HG02798 (cell line): ENCODE measurements at regions not wholly inside any gene's neighbourhood (a gene's known extent, or its start where the extent isn't known, plus 50 kb on each side); places are given as distances from the start of the nearest gene placed in this dataset.
"Not testable (repeated sequence)": the region's sequence is repeated elsewhere in the genome, so short reads cannot be mapped to it uniquely, and the experiment has no call there.

ENCODE experiments used
- ATAC-seq: cut with Tn5 transposase; IDR thresholded peaks from one replicate; pipeline ENCODE4 v1.9.1; 2021; ENCODE audit warnings: mild to moderate bottlenecking; ENCODE audit not compliant: unreplicated experiment, poor library complexity

DNA sequence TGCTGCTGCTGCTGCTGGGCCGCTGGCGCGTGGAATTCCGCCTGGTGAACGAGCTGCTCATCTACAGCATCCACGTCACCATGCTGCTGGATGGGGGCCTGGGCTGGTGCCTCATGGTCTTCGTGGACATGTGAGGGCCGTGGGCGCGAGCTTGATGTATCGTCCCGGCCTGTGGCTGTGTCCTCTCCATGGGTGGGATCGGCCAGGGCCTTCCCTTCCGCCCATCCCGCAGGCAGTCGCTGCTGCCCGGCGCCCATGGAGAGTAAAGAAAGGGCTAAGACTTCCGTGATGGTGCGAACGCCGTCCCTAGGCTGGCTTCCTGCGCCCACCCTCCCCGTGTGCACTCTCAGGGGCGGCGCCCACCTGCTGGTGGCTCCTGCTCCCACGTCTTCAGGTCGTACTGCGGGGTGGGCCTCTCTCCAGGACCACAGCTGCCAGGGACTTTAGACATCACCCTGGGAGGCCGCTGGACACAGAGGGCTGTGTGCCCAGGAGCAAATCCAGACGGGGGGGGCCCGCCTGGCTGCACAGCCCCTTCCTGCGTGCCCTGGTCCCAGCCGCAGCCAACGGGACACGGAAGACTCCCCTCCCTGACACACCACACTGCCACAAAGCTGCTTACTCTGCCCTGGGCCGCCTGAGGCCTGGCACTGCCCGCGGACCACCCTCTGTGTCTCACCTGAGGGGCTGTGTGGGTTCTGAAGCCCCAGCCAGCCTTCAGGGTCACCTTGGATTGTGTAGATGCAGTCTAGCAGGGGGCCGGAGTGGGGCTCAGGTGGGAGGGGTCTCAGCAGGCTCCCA is 167.5 kb downstream of the SEPTIN7 start:
- ATAC-seq, result no peak

DNA sequence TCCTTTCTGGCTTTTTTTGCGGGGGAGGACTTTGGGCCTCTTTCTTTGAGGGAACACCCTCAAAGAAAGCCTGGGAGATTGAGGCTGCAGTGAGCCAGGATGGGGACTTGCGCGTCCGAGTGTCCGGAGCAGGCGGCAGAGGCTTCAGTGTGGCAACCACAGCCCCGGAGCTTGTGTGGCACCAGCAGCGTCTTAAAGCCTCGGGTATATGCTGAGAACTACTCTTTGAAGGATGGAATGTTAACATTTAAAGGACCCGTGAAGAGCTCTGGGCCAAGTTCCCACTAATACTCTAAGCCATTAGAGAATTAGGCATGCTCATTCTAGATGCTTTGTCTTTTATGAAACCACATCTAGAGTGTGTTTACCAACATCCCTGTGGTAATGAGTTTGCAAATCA is 168.2 kb downstream of the SEPTIN7 start:
- ATAC-seq, result no peak

DNA sequence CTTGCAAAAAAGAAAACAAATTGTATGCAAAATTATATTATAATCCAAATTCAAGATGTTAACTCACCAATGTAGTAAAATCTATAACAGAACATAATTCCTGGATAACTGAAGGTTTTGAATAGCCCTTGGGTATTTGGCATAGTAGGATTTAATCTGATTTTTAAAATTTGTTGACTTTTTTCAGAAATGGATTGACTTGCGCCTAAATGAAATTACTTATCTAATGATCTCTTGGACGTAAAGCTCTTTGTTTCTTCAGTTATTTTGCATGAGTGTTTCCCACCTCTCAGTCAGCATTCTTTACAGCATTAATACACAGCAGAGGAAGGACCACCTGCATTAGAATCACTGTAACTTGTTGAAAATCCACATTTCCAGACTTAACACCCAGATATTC is 169.6 kb downstream of the SEPTIN7 start:
- no peak for ATAC-seq

DNA sequence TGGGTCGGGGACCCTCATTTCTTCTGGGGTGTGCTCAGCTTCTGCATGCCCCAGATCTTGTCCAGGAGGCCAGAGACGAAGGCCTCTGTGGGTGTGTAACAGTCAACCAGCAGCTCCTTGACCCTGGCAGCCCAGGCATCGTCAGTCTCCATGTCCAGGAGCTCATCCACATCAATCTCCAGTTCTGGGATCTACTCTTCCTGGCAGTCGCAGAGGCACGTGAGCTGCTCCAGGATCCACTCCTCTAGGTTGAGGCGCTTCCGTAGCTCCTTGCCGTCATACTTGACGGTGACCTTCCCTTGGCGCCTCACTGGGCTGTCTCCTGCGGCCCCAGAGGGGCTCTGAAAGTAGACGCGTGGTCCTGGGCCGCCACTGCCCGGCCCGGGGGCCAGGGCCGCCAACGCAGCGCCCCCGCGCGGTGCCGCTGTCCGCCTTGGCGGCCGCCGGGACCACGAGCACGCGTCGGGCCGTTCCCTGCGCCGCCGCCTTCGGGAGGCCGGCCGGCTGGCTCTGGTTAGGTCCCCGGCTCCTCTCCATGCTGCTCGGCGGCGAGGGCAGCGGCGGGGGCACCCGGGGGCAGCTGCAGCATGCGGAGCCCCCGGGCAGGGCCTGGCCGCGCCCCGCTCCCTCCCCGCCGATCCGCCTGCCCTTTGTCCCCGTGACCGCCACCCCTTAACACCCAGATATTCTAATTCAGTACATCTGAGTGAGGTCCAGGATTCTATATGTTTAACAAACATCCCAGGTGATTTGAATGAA is 170.5 kb downstream of the SEPTIN7 start:
- ATAC-seq, result no peak

DNA sequence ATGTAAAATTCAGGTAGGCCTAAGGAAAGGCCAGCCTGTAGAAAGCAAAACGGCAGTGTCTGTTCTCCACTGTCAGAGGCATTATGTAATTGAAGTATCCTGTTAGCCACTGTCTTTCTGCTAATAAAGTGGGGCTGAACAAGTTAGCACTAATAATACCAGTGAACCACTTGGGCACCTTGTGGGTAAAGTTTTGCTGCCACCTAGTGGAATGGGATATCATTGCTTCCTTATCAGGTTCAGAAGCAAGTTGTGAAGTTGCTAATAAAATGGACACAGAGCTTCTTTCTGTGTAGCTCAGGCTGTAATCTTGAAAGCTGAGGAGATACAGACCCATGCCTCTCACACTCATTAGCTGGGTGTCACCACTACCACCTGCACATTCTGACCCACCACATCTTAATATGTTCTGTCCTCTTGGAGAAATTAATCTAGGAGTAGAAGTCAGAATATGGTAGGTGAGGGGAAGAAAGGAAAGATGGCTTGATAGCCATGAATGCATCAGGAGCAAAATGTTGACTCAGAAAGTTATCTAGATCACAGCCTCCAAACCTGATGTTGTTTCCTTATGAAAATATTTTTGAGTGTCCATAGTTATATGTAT is 175.1 kb downstream of the SEPTIN7 start:
- ATAC-seq, result peak; percentile 73

DNA sequence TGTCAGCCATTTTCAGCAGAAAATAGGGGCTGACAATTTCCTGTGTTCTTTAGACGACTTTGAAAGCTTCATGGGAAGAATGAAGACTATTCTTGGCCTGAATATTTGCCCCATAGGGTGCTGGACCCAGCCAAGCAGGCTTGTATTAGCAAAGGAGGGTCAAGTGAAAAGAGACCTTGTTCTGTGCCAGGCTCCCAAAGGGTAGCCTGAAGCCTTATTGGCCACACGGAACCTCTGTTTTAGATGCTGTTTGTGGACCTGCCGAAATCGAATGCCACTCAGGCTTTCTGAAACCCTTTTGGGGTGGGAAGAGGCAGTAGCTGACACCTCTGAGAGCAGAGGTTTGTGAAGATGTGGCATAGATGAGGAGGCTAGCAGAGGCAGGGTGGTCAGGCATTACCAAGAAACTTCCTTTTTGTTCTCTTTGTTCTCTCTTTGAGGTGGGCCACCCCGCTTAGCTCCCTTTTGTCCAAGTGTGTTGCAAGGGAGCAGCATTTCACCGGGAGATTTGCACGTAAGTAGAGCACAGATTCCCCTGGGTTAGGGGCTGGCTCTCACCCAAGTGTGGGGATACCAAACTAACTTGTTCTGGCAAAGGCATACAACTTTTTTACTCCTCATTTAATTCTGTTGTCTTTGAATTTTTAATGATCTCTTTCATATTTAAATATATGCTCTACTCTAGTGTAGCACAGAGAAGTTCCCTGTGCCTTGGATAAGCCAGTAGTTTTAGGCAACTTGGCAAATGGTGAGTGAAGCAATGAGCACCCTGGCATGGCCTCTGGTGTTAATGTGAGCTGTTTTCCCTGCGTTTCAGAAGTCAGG is 174.0 kb upstream of the EEPD1 start:
- ATAC-seq, result not testable (repeated sequence)

DNA sequence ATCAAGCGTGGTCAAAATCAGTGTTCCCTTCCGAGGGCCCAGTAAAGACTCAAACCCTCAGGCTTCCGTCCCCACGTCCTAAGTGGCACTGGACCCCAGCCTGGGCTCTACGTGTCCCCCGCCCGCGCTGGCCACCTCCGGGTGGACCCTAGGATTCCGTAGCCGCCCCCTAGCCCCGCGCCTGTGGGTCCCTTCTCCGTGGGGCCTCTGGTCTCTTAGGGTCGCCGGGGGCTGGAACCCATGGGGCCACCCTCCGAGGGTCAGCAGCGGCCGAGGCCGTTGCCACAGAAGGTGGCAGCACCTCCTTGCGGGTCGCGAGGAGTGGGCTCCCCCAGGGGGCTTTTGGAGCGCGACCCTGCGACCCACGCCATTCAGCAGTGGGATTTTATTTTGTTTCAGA is 170.5 kb upstream of the EEPD1 start:
- ATAC-seq, result no peak

DNA sequence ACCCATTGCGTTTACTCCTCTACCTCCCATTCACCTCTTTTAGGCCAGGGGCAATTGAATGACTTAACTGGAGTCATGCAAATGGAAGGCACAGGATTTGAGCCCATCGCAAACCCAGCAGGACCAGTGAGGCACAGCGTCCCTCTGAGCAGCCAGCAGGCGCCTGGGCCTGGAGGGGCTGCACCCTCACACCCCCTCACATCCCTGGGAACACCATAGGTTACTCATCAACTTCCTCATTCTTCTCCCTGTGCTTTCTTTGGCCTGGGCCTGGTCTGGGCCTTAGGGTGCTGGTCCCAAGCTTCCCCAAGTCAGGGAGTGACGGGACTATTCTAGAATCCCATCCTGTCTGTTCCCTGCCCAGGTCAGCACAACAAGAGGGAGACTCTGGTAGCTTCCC is 169.4 kb upstream of the EEPD1 start:
- no peak for ATAC-seq

DNA sequence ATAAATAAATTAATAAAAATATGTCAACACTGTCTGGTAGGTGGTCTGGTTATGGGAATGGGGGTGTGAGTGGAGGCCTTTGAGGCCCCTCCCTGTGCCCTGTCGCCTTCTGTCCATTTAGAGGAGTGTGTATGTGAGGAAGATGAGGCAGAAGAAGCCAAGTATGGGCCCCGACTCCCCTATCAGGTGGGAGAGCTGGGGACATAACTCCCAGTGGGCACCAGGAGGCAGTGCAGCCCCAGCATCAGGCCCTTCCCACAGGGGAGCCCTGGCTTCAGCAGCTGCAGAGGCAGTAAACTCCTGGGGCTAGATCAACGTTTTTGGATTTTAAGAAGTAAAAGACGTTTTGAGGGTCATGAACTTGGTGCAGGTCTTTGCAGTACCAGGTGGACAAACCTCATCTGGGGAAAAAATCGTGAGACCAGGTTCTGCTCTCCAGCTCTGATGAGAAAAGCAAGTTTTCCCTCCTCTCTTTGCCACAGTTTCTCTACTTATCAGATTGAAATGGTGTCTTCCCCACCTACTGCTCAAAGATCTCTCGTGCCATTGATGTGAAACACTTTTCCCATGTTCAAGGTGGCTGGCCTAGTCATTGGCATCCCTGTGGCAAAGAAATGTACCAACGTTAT is 167.8 kb upstream of the EEPD1 start:
- ATAC-seq, result peak; percentile 94

DNA sequence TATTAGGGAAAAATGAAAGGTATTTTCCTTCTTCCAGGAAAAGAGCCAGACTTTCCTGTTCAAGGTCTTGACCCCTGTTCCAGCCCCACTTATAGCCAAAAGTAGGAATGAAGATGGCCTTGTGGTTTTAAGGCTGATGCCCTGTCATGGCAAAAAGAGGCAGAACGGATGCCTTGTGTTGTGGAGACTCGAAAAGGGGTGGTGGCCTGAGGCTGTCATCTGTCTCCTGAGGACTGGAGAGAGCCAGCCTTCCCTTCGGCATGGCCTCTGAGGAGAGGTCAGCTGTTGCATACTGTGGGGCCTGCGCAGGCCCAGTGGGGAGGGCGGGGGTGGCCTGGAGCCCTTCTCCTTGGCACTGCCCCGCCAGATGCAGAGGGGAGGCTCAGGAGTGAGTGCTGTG is 166.0 kb upstream of the EEPD1 start:
- no peak for ATAC-seq

DNA sequence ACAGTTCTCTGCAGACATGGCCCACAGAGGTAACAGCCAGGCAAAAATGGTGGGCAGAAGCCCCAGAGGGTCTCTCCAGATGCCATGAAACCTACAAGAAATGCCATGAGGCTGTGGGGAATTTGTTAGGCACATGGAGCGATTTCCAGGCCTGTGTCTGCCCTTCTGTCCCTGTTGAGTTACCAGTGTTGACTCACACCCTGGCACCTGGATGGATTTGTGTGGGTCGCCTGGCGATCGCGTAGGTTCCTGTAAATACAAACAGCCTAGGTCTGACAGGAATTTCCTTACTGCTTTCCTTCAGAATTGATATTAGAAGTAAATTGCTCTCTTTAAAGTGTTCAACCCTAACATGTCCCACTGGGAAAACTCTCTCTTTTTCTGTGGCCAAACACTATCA is 164.9 kb upstream of the EEPD1 start:
- no peak for ATAC-seq

DNA sequence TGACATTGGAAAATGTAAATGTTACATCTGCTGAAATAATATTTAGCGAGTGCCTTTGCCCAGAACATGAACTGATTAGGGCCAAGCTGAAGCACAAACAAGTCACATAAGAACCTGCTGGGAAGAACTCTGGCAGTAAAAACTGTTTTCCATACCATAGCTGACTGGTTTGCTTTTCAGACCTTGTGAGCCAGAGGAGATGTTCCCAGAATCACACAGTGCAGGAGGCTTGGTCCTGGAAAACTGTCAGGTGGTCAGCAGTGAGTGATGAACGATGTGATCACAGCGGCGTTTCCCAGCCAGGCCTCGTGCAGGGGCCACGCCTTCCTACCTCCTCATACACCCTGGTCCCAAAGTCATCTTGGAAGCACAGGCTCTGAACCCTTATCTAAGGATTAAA is 164.2 kb upstream of the EEPD1 start:
- no peak for ATAC-seq

DNA sequence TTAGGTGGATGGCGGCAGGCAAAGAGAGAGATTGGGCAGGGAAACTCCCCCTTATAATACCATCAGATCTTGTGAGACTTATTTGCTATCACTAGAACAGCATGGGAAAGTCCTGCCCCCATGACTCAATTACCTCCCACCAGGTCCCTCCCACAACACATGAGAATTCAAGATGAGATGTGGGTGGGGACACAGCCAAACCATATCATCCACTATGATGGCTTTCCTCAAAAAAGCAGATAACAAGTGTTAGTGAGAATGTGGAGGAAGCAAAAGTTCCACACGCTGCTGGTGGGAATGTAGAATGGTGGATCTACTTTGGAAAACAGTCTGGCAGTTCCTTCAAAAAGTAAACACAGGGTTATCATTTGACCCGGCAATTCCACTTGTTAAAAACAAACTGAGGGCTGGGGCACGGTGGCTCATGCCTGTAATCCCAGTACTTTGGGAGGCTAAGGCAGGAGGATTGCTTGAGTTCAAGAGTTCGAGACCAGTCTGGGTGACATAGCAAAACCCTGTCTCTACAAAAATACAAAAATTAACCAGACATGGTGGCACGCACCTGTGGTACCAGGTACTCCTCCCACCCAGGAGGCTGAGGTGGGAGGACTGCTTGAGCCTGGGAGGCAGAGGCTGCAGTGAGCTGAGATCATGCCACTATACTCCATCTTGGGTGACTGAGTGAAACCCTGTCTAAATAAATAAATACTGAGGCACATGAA is 161.4 kb upstream of the EEPD1 start:
- no peak for ATAC-seq

DNA sequence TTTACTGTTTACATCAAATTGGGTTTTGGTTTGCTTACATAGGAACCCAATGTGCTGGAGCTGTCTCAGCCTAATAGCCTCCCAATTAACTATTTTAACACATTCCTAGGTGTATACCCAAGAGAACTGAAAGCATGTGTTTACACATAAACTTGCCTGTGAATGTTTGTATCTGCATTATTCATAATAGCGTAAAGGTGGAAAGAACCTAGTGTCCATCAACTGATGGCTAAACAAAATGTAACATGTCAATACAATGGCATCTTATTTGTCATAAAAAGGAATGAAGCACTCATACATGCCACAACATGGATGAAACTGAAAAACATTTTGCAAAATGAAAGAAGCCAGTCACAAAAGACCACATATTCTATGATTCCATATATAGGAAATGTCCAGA is 160.6 kb upstream of the EEPD1 start:
- no peak for ATAC-seq

DNA sequence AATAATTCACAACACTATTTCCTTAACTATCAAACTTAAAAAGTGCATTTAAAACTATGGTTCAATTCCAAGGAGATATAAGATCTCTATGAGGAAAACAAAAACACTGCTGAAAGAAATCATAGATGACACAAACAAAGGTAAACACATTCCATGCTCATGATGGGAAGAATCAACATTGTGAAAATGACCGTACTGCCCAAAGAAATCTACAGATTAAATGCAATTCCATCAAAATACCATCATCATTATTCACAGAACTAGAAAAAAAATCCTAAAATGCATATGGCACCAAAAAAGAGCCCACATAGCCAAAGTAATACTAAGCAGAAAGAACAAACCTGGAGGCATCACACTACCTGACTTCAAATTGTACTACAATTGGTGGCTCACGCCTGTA is 159.9 kb upstream of the EEPD1 start:
- ATAC-seq, result no peak

DNA sequence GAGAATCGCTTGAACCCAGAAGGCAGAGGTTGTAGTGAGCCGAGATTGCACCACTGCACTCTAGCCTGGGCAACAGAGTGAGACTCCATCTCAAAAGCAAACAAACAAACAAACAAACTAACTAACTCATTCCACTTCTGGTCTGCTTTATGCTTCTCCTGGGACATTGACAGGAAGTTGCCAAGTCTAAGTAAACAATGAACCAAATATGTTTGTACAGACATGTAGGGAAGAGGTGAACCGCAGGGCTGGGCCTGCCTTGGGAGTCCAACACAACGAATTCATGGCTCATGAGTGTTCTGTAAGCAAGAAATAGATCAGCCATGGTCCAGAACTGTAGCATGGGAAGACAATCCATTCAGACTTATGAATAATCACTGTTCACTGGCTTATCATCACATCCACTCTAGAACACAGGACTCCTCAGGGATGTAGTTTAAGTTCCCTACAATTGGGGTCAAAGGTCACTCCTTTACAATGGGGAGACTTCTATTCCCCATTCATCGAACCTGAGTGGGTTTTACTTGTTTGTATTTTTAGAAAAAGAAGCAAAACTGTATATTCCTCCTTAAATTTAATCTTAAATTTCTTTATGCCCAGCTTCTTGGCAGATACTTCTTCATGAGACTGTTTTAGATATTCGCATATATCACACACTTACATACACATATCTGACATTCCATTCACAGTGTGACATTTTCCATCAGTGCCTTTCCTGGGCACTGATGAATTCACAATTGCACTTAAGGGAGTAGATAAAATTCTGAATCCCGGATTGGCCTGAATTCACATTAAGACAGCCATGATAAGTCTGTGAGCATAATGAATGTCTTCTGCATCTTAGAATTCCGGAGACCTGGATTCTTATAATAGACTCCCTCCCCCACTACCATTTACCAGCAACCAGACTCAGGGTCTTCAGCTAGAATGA is 159.1 kb upstream of the EEPD1 start:
- no peak for ATAC-seq

DNA sequence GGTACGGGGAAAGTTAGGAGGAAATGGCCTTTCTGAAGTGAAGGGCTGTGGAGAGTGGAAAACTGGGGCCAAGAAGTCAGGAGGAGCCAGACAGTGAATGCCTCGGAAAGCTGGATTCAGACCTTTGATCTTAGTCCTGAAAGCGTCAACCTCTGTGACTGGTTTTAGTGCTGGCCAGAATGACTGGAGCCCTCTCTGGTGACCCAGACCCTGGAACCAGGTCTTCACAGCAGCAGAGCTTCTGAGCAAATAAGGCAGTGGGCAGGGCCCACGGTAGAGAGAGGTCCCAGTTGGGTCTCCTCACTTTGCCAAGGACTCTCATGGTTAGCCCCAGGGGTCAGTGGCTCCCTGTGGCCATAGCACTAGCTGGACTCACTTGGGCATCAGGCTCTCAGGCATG is 157.7 kb upstream of the EEPD1 start:
- no peak for ATAC-seq

DNA sequence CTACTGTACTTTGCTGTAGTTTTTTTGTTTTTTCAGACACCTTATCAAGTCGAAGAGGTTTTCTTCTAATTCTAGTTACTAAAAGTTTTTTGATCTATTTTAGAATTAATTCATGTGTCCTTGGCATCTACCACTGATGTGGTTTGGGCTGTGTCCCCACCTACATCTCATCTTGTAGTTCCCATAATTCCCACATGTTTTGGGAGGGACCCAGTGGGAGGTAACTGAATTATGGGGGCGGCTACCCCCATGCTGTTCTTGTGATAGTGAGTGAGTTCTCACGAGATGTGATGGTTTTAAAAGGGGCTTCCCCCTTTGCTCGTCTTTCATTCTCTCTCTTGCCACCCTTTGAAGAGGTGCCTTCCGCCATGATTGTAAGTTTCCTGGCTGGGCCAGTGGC is 154.6 kb upstream of the EEPD1 start:
- no peak for ATAC-seq

DNA sequence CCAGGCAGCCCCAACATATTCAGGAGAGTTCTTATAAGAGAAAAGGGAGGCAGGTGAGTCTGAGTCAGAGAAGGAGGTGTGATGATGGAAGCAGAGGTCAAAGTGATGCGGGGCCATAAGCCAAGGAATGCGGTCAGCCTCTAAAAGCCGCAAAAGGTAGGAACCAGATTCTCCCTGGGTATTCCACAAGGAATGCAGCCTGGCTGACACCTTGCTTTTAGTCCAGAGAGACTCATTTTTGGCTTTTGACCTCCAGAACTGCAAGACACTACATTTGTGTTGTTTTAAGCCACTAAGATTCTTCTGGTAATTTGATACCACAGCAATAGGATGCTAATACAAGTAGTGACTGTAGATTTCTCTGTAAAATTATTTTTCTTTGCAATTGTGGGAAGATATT is 151.5 kb upstream of the EEPD1 start:
- no peak for ATAC-seq
